ENCODE measurements at regions not wholly inside any gene's neighbourhood (a gene's known extent, or its start where the extent isn't known, plus 50 kb on each side); places are given as distances from the start of the nearest gene placed in this dataset.

- TF ChIP-seq CTCF (IDR thresholded peaks at IDR 0.05; ENCODE audit: low read depth, low read length) (no peak), EZH2phosphoT487 (IDR thresholded peaks at IDR 0.05; ENCODE audit: low read depth) (no peak)
Measured at GRCh38 chr12:77151030-77151429, 85.7 kb upstream of the E2F7 start.
